ENCODE measurements at regions not wholly inside any gene's neighbourhood (a gene's known extent, or its start where the extent isn't known, plus 50 kb on each side); places are given as distances from the start of the nearest gene placed in this dataset.
"Not testable (repeated sequence)": the region's sequence is repeated elsewhere in the genome, so short reads cannot be mapped to it uniquely, and the experiment has no call there.

GRCh38 chr7:159296093-159296681, 151.5 kb upstream of the VIPR2 start:
- no peaks in the 10 kb centered on the region for H3K36me3 Mint-ChIP-seq
- H3K4me3 Mint-ChIP-seq = no peak overlapping the region
- ATAC-seq (no peak), DNase-seq (ENCODE audit: low spot score in 2 of 2) (no peak)
- H3K27ac Mint-ChIP-seq = no peak overlapping the region
- peaks cover 5% of the 10 kb centered on the region for H3K4me1 Mint-ChIP-seq
- H3K9me3 Mint-ChIP-seq = no peaks in the 10 kb centered on the region

- peaks cover 16% of the 10 kb centered on the region for H3K9me3 Mint-ChIP-seq
- H3K36me3 Mint-ChIP-seq; DNase-seq (ENCODE audit: low spot score in 2 of 2); H3K4me1 Mint-ChIP-seq; H3K27ac Mint-ChIP-seq; ATAC-seq; H3K4me3 Mint-ChIP-seq: not testable (repeated sequence)
Measured at GRCh38 chr7:159286487-159286886, 141.8 kb upstream of the VIPR2 start.

DNA sequence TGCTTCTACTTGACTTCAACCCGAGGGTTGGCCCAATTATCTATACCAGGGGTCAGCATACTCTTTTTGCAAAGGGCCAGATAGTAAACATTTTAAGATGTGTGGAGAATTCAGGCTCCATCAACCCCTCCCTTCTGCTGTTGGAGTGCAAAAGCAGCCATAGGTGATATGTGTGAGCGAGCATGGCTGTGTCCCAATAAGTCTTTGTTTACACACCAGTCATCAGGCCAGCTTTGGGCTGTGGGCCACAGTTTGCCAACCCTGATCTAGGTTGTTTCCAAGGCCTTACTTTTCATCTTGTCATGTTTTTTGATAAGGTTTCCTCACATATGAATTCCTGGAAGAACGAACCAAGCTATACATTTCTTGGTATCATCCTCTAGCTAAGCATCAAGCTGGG, 136.9 kb upstream of the VIPR2 start:
- Mint-ChIP-seq H3K36me3 (no peaks in the 10 kb centered on the region), H3K27ac (no peak overlapping the region), H3K4me3 (no peak overlapping the region), H3K4me1 (no peaks in the 10 kb centered on the region), H3K9me3 (peaks cover 11% of the 10 kb centered on the region)
- ATAC-seq (no peak), DNase-seq (ENCODE audit: low spot score in 2 of 2) (no peak)

- H3K9me3 Mint-ChIP-seq = peaks cover 14% of the 10 kb centered on the region
Measured at GRCh38 chr7:159280008-159280407, 135.3 kb upstream of the VIPR2 start.

GRCh38 chr7:159272739-159273138, 128.1 kb upstream of the VIPR2 start:
- DNase-seq (ENCODE audit: low spot score in 2 of 2) (no peak), ATAC-seq (no peak)
- H3K9me3 Mint-ChIP-seq = peaks cover 38% of the 10 kb centered on the region
- no peak overlapping the region for H3K27ac Mint-ChIP-seq
- no peak overlapping the region for H3K4me3 Mint-ChIP-seq
- H3K36me3 Mint-ChIP-seq = no peaks in the 10 kb centered on the region
- H3K4me1 Mint-ChIP-seq = no peaks in the 10 kb centered on the region

More at GRCh38 chr7:159280008-159280407, 135.3 kb upstream of the VIPR2 start:
- Mint-ChIP-seq H3K36me3 (no peaks in the 10 kb centered on the region), H3K27ac (no peak overlapping the region), H3K4me1 (no peaks in the 10 kb centered on the region), H3K4me3 (no peak overlapping the region)
- ATAC-seq = no peak
- no peak for DNase-seq (ENCODE audit: low spot score in 2 of 2)

DNA sequence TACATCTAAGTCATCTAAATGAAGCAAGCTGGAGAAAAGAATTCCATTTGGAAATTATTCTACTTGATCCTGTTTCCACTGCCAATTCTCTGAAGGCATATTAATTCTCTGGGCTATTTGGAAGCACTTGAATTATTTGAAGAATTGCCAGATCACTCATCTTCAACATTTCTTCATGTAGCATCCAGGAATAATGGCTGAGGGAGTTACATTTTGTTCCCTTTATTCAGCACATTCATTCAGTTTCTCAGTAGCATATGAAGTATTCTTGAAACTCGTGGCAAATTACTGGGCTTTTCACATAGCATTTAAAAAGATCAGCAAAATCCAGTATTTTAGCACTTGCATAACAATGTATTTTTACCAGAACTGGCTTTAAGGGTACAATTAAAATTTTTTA, 127.1 kb upstream of the VIPR2 start:
- H3K4me1 Mint-ChIP-seq = no peaks in the 10 kb centered on the region
- DNase-seq (ENCODE audit: low spot score in 2 of 2) (no peak), ATAC-seq (no peak)
- H3K36me3 Mint-ChIP-seq = no peaks in the 10 kb centered on the region
- no peak overlapping the region for H3K27ac Mint-ChIP-seq
- H3K9me3 Mint-ChIP-seq = peaks cover 35% of the 10 kb centered on the region
- H3K4me3 Mint-ChIP-seq = no peak overlapping the region

DNA sequence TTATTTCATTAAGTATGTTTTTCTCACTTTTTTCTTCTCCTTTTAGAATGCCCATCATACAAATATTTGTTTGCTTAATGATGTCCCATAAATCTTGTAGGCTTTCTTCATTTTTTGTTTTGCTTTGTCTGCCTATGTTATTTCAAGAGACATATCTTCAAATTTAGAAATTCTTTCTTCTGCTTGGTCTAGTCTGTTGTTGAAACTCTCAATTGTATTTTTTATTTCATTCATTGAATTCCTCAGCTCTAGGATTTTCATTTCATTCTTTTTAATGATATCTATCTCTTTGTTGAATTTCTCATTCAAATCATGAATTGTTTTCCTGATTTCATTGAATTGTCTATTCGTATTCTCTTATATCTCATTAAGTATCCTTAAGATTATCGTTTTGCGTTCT, 125.1 kb upstream of the VIPR2 start:
- Mint-ChIP-seq H3K36me3 (no peaks in the 10 kb centered on the region), H3K4me3 (no peak overlapping the region)

GRCh38 chr7:159263430-159263829, 118.8 kb upstream of the VIPR2 start:
- Mint-ChIP-seq H3K4me1 (no peaks in the 10 kb centered on the region), H3K9me3 (peaks cover 25% of the 10 kb centered on the region), H3K36me3 (no peaks in the 10 kb centered on the region), H3K27ac (no peak overlapping the region), H3K4me3 (no peak overlapping the region)
- ATAC-seq (no peak), DNase-seq (ENCODE audit: low spot score in 2 of 2) (no peak)

More for the DNA sequence above, 125.1 kb upstream of the VIPR2 start:
- ATAC-seq = no peak
- peaks cover 25% of the 10 kb centered on the region for H3K9me3 Mint-ChIP-seq
- H3K27ac Mint-ChIP-seq = no peak overlapping the region
- DNase-seq (ENCODE audit: low spot score in 2 of 2) = no peak
- no peaks in the 10 kb centered on the region for H3K4me1 Mint-ChIP-seq

- DNase-seq (ENCODE audit: low spot score in 2 of 2) (no peak), ATAC-seq (peak; percentile 78)
- Mint-ChIP-seq H3K27ac (no peak overlapping the region), H3K4me1 (peaks cover 24% of the 10 kb centered on the region), H3K9me3 (no peaks in the 10 kb centered on the region), H3K36me3 (no peaks in the 10 kb centered on the region), H3K4me3 (no peak overlapping the region)
Measured at GRCh38 chr7:159253657-159254056, 109.0 kb upstream of the VIPR2 start.

DNA sequence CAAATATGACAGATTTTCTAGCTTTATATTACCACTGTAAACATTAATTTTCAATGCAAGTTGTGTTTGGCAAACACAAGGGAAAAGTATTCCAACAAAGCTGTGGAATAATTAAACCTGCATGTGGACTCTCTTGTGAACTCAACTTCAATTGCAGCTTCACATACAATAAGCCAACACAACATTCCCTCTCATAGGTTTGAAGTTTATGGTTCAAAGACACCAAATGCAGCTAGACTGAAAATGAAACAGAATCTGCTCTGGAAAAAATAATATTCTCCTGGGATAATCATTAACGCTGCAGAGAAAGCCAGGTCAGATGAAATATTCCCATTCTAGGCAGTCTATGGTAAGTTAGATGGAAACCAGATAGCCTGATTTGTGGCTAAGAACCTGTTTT, 105.8 kb upstream of the VIPR2 start:
- Mint-ChIP-seq H3K4me3 (no peak overlapping the region), H3K4me1 (peaks cover 41% of the 10 kb centered on the region), H3K36me3 (no peaks in the 10 kb centered on the region), H3K27ac (no peak overlapping the region), H3K9me3 (no peaks in the 10 kb centered on the region)
- DNase-seq (ENCODE audit: low spot score in 2 of 2) (no peak), ATAC-seq (no peak)

DNA sequence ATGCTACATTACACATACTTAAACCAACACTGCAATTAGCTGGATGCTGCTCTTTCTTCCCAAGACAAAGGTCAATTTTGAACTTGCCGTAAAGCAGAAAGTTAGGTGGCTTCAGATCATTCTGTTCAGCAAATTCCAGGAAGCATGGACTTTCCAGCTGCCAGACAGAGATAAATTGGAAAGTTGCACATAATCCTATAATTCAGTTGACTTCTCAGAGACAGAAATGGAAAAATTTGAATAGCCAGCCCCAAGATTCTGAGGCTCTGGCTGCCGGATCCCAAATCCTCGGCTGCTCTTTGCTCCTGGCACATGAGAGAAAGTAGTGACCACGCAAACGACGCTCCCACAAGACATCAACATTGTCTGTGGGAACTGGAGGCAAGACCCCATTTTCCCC, 105.0 kb upstream of the VIPR2 start:
- H3K9me3 Mint-ChIP-seq = no peaks in the 10 kb centered on the region
- no peak for DNase-seq (ENCODE audit: low spot score in 2 of 2)
- ATAC-seq = no peak
- no peak overlapping the region for H3K27ac Mint-ChIP-seq
- peaks cover 38% of the 10 kb centered on the region for H3K4me1 Mint-ChIP-seq
- no peaks in the 10 kb centered on the region for H3K36me3 Mint-ChIP-seq
- H3K4me3 Mint-ChIP-seq = no peak overlapping the region

DNA sequence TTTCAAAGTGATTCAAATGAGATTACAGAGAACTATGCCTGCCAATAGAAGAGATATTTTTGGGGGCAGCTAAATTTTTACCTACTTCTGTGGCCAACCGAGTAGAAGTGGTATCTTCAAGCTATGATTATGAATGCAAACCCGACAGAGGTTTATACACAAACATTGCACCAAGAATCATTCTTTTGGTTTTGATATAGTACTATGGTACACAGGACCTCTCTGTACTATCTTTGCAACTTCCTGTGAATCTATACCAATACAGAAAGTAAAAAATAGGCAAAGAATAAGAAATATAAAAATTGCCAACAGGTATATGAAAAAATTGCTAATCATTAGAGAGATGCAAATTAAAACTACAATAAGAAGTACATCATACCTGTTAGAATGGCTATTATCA, 103.2 kb upstream of the VIPR2 start:
- Mint-ChIP-seq H3K4me3 (no peak overlapping the region), H3K27ac (no peak overlapping the region), H3K4me1 (peaks cover 22% of the 10 kb centered on the region), H3K36me3 (no peaks in the 10 kb centered on the region), H3K9me3 (no peaks in the 10 kb centered on the region)
- DNase-seq (ENCODE audit: low spot score in 2 of 2) (no peak), ATAC-seq (no peak)

DNA sequence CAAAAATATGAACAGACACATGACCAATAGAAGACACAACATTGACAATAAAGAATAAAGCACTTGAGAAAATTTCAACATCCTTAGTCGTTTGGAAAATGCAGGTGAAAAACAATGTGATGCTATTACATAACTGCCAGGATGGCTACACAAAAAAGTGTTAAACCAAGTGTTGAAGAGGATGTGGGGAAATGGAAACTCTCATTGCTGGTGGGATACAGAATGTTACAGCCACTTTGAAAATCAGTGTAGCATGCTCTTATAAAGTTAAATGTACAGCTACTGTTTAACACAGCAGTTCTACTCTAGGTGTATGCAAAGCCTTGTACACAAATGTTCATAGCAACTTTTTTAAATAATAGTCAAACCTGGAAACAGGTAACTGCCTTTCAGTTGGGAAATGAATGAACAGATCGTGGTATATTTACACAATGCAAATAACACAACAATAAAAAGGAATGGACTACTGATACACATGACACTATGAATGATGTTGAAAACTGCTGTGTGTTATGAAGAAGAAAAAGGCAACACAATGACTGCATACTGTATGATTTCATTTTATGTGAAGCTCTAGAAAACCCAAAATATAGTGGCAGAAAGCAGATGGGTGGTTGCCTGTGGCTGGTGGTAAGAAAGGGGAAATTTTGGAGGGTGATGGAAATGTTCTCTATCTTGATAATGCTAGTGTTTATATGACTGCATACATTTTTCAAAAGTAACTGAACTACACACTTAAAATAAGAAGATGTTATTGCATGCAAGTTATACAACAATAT, 102.2 kb upstream of the VIPR2 start:
- H3K9me3 Mint-ChIP-seq = no peaks in the 10 kb centered on the region
- peak; percentile 73 for ATAC-seq
- H3K4me3 Mint-ChIP-seq = no peak overlapping the region
- H3K4me1 Mint-ChIP-seq = peaks cover 18% of the 10 kb centered on the region
- H3K36me3 Mint-ChIP-seq = no peaks in the 10 kb centered on the region
- no peak for DNase-seq (ENCODE audit: low spot score in 2 of 2)
- H3K27ac Mint-ChIP-seq = no peak overlapping the region

DNA sequence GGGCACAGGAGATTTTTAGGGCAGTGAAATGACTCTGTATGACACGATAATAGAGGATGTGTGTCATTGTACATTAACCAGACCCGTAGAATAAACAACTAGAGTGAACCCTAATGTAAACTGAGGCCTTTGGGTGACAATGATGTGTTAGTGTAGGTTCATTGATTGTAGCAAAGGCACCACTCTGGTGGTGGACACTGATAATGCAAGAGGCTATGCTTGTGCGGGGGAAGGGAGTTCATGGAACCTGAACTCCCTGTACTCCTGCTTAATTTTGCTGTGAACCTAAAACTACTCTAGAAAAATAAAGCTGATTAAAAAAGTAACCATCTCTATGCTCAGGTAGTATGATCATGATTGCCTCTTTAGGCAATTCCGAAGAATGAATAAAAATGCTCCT, 96.3 kb upstream of the VIPR2 start:
- no peaks in the 10 kb centered on the region for H3K9me3 Mint-ChIP-seq
- no peak overlapping the region for H3K4me3 Mint-ChIP-seq
- H3K27ac Mint-ChIP-seq = no peak overlapping the region

DNA sequence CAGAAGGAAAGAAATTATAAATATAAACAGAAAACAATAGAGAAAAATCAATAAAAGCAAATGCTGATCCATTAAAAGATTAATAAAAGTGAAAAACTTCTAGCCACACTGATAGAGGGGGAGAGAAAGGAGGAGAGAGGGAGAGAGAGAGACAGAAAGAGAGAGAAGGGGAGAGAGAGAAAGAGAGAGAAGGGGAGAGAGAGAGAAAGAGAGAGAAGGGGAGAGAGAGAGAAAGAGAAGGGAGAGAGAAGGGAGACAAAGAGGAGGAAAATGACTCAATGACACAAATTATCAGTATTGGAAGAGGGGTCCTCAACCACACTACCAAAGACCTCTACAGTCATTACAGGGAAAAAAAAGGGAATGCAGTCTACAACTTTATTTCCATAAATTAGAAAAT, 94.4 kb upstream of the VIPR2 start:
- no peak overlapping the region for H3K4me3 Mint-ChIP-seq
- H3K27ac Mint-ChIP-seq = no peak overlapping the region
- DNase-seq (ENCODE audit: low spot score in 2 of 2) = no peak
- H3K4me1 Mint-ChIP-seq = no peaks in the 10 kb centered on the region
- H3K9me3 Mint-ChIP-seq = no peaks in the 10 kb centered on the region
- H3K36me3 Mint-ChIP-seq = no peaks in the 10 kb centered on the region
- ATAC-seq = no peak

More for the DNA sequence above, 96.3 kb upstream of the VIPR2 start:
- no peaks in the 10 kb centered on the region for H3K36me3 Mint-ChIP-seq
- H3K4me1 Mint-ChIP-seq = peaks cover 4% of the 10 kb centered on the region
- DNase-seq (ENCODE audit: low spot score in 2 of 2) (no peak), ATAC-seq (no peak)

- Mint-ChIP-seq H3K9me3 (no peaks in the 10 kb centered on the region), H3K4me3 (no peak overlapping the region), H3K27ac (no peak overlapping the region)
Measured at GRCh38 chr7:159238541-159238940, 93.9 kb upstream of the VIPR2 start.

More at GRCh38 chr7:159238541-159238940, 93.9 kb upstream of the VIPR2 start:
- ATAC-seq (no peak), DNase-seq (ENCODE audit: low spot score in 2 of 2) (no peak)
- H3K4me1 Mint-ChIP-seq = no peaks in the 10 kb centered on the region
- no peaks in the 10 kb centered on the region for H3K36me3 Mint-ChIP-seq

Data from stimulated activated effector memory CD8-positive, alpha-beta T cell treated with anti-CD3 and anti-CD28 coated beads, Interleukin-12 subunit alpha, Interleukin-12 subunit beta, amount 100 ng/mL, for 72 hours (primary cell).